ENCODE measurements at regions not wholly inside any gene's neighbourhood (a gene's known extent, or its start where the extent isn't known, plus 50 kb on each side); places are given as distances from the start of the nearest gene placed in this dataset.

- no peak overlapping the region for H3K27ac Mint-ChIP-seq
- no peak for DNase-seq
- H3K9ac ChIP-seq (ENCODE audit: extremely low read depth, low read length, poor library complexity, severe bottlenecking) = no peak overlapping the region
- no peak overlapping the region for H3K4me3 ChIP-seq (ENCODE audit: low read length)
- H3K36me3 ChIP-seq (ENCODE audit: control insufficient read depth, insufficient read depth, low read length) = no peaks in the 10 kb centered on the region
- 86 to 87% methylated on average over 9 to 10 of the region's 10 CpGs for WGBS, 2 experiments (ENCODE audit: insufficient coverage in 1 of 2, insufficient read length in 1 of 2)
- no peak overlapping the region for H3K27ac ChIP-seq (ENCODE audit: low read depth, low read length)
- no peak overlapping the region for H3K4me3 Mint-ChIP-seq
- peaks cover 24% of the 10 kb centered on the region for H3K9me3 Mint-ChIP-seq
- no peaks in the 10 kb centered on the region for H3K27me3 ChIP-seq (ENCODE audit: control insufficient read depth, insufficient read depth, low read length, poor library complexity, severe bottlenecking)
- H3K4me1 ChIP-seq (ENCODE audit: control insufficient read depth, insufficient read depth, low read length) = no peaks in the 10 kb centered on the region
- no peaks in the 10 kb centered on the region for H3K4me1 Mint-ChIP-seq
- H3K36me3 Mint-ChIP-seq (ENCODE audit: low read depth) = peaks cover 3% of the 10 kb centered on the region
- no peaks in the 10 kb centered on the region for H3K27me3 Mint-ChIP-seq (ENCODE audit: insufficient read depth)
- TF ChIP-seq CTCF (conservative IDR thresholded peaks at IDR 0.05) = no peak
- peaks cover 18% of the 10 kb centered on the region for H3K9me3 ChIP-seq (ENCODE audit: control insufficient read depth, low read length)
Measured at GRCh38 chr9:7303907-7304626, 495.5 kb downstream of the DMAC1 start.

- H3K4me1 Mint-ChIP-seq = no peaks in the 10 kb centered on the region
- no peak for TF ChIP-seq CTCF (conservative IDR thresholded peaks at IDR 0.05)
- no peaks in the 10 kb centered on the region for H3K36me3 Mint-ChIP-seq (ENCODE audit: low read depth)
- H3K4me3 ChIP-seq (ENCODE audit: low read length) = no peak overlapping the region
- H3K27ac Mint-ChIP-seq = no peak overlapping the region
- no peaks in the 10 kb centered on the region for H3K9me3 ChIP-seq (ENCODE audit: control insufficient read depth, low read length)
- H3K9me3 Mint-ChIP-seq = peaks cover 2% of the 10 kb centered on the region
- H3K27me3 ChIP-seq (ENCODE audit: control insufficient read depth, insufficient read depth, low read length, poor library complexity, severe bottlenecking) = no peaks in the 10 kb centered on the region
- H3K36me3 ChIP-seq (ENCODE audit: control insufficient read depth, insufficient read depth, low read length) = no peaks in the 10 kb centered on the region
- no peak overlapping the region for H3K4me3 Mint-ChIP-seq
- peaks cover 2% of the 10 kb centered on the region for H3K27me3 Mint-ChIP-seq (ENCODE audit: insufficient read depth)
- no peak overlapping the region for H3K9ac ChIP-seq (ENCODE audit: extremely low read depth, low read length, poor library complexity, severe bottlenecking)
- 90 to 95% methylated on average over 2 to 3 of the region's 3 CpGs for WGBS, 2 experiments (ENCODE audit: insufficient coverage in 1 of 2, insufficient read length in 1 of 2)
- no peak for DNase-seq
- no peaks in the 10 kb centered on the region for H3K4me1 ChIP-seq (ENCODE audit: control insufficient read depth, insufficient read depth, low read length)
- H3K27ac ChIP-seq (ENCODE audit: low read depth, low read length) = no peak overlapping the region
Measured at GRCh38 chr9:7300484-7300883, 499.1 kb downstream of the DMAC1 start.

GRCh38 chr9:7298123-7298522, 501.5 kb downstream of the DMAC1 start:
- Mint-ChIP-seq H3K36me3 (ENCODE audit: low read depth) (no peaks in the 10 kb centered on the region), H3K27ac (no peak overlapping the region), H3K27me3 (ENCODE audit: insufficient read depth) (peaks cover 2% of the 10 kb centered on the region), H3K4me3 (no peak overlapping the region), H3K4me1 (no peaks in the 10 kb centered on the region), H3K9me3 (peaks cover 2% of the 10 kb centered on the region)
- H3K36me3 ChIP-seq (ENCODE audit: control insufficient read depth, insufficient read depth, low read length) = no peaks in the 10 kb centered on the region
- 86 to 92% methylated on average over 2 to 3 of the region's 3 CpGs for WGBS, 2 experiments (ENCODE audit: insufficient coverage in 1 of 2, insufficient read length in 1 of 2)
- no peaks in the 10 kb centered on the region for H3K4me1 ChIP-seq (ENCODE audit: control insufficient read depth, insufficient read depth, low read length)
- no peak overlapping the region for H3K9ac ChIP-seq (ENCODE audit: extremely low read depth, low read length, poor library complexity, severe bottlenecking)
- no peak overlapping the region for H3K27ac ChIP-seq (ENCODE audit: low read depth, low read length)
- no peak for DNase-seq
- no peaks in the 10 kb centered on the region for H3K9me3 ChIP-seq (ENCODE audit: control insufficient read depth, low read length)
- no peaks in the 10 kb centered on the region for H3K27me3 ChIP-seq (ENCODE audit: control insufficient read depth, insufficient read depth, low read length, poor library complexity, severe bottlenecking)
- no peak for TF ChIP-seq CTCF (conservative IDR thresholded peaks at IDR 0.05)
- H3K4me3 ChIP-seq (ENCODE audit: low read length) = no peak overlapping the region
